ENCODE measurements at regions not wholly inside any gene's neighbourhood (a gene's known extent, or its start where the extent isn't known, plus 50 kb on each side); places are given as distances from the start of the nearest gene placed in this dataset.
A peak's percentile ranks its signal among the peaks of the same experiment; 100 is the strongest.
"Not testable (repeated sequence)": the region's sequence is repeated elsewhere in the genome, so short reads cannot be mapped to it uniquely, and the experiment has no call there.

DNA sequence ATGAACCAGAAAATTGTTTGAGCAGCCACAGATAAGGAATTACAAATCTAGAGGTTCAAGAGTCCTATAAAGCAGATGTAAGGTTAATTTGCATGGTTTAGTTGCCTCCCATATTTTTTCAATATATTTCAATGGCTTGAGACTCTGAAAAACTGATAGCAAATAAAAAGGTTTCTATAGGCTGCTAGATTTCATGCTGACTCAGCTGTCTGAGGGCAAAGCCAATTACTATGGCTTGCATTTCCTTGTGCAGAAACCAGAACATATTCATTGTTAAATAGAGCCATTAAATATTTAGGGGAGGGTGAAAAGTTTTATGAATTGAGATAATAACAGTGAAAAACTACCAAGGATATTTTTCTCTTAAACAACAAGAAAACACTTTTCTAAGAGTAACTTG, 278.1 kb upstream of the CADM2 start:
- no peak for DNase-seq

DNA sequence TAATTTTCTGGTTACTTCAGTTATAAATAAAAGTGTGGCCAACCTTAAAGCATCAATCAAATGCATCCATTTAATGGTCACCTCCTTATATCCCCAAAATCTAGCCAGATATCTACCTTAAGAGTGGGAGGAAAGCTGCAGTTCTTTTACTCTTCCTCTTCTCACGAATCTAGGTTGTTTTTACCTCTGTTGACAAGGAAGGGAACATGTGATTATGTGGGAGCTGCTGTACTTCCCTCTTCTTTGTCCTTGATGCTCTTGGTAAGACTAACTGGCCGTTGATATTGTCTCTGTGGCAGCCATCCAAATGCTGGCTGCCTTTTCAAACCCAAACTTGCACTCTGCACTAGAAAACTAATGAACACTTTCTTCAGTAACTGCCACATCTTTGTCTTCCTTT, 275.3 kb upstream of the CADM2 start:
- peak; percentile 10 for DNase-seq

DNA sequence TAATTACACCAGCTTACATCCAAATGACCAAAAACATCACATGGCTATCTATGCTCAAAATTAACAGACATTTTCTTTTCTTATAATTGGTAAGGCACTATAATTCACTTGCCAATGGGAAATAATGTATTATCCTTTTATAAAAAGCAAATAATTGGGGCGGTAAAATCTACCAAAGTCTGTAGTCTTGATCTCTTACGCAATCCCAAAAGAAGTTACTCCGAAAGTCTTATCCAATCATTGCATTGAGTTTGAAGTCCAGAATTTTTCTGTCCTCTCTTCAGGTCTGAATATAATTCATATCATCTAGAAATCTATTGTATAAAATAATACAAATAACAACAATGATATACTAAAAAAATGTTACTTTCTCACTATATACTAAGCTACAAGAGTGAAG, 273.3 kb upstream of the CADM2 start:
- no peak for DNase-seq

DNA sequence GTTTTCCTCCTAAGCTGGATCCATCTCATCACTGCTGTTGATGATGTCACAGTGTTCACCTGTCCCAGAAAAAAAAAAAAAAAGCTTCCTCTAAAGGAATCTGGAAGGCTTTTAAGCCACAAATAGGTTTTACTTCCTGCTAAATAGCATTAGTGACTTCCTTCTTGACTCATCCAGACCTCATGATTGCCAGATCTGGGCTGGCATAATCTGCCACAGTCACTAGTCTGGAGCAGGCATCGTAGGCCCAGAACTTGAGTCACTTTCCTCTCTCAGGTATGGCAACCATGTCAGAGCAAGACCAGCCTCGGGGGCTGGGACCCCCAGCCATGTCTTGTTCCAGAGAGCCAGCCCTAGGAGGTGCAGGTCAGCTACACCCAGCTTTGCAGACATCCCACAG, 266.5 kb upstream of the CADM2 start:
- no peak for DNase-seq

DNA sequence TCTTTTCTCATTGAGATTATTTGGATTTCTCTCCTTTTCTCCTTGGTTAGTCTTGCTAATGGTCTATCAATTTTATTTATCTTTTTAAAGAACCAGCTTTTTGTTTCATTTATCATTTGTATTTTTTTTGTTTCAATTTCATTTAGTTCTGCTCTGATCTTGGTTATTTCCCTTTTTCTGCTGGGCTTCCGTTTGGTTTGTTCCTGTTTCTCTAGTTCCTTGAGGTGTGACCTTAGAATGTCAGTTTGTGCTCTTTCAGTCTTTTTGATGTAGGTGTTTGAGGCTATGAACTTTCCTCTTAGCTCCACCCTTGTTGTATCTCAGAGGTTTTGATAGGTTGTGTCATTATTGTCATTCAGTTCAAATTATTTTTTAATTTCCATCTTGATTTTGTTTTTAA, 248.5 kb upstream of the CADM2 start:
- not testable (repeated sequence) for DNase-seq

DNA sequence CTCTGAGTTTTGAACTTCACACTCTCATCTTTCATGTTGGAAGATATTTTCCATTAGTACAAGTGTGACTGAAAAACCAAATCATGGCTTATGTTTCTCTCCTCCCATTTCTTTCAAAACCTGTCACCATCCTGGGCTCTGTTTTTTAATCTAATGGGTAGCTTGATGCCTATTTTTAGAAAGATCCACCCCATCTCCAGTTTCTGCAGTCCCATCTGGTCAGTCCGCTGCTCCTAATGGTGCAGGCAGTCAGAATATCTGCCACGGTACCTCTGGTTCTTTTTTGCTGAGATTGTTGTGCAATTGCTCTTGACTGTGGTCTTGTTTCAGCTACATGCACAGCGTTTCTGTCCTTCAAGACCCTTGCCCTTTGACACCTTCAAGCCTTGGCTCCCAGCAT, 240.9 kb upstream of the CADM2 start:
- DNase-seq = no peak

DNA sequence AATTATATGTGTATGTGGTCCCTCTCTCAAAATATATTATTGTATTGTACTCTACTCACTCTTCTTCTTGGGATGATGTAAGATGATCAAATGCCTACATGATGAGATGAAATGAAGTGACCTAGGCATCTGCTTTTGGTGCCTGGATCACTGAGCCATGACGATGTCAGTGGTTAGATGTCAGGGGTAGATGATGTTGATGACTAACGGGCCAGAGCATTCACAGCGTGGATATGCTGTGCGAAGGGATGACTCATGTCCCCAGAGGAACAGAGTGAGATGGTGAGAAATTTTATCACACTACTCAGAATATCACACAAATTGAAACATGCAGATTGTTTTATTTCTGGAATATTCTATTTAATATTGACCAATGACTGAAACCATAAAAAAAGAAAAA, 233.9 kb upstream of the CADM2 start:
- DNase-seq = no peak

DNA sequence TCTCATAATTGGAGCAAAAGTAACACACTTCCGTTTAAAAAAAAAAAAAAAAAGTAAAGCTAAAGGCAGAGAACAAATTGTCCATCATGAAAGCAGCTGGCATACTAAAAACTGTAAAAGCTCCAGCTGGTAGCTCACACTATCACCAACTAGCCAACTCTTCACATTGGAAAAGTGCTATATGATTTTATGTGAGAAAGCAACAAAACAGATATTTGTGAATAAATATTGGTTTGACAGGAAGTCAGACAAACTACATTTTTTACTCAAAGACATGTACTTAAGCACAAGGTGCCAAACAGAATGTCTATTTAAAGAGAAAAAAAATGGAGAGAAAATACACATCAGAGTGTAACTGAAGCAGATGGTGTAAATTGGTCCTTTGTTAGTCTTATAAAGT, 231.2 kb upstream of the CADM2 start:
- DNase-seq = no peak

DNA sequence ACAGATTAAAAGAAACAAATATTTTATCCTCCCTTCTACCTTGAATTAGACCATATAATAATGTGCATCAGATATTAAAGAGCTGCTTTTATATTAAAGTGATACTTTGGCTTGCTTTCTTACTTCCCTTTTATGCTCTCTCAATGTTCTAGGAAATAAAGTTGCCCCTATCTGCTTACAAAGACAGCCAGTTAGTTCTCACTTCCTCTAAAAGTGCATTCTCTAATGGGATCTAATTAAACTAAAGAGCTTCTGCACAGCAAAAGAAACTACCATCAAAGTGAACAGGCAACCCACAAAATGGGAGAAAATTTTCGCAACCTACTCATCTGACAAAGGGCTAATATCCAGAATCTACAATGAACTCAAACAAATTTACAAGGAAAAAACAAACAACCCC, 224.1 kb upstream of the CADM2 start:
- not testable (repeated sequence) for DNase-seq

DNA sequence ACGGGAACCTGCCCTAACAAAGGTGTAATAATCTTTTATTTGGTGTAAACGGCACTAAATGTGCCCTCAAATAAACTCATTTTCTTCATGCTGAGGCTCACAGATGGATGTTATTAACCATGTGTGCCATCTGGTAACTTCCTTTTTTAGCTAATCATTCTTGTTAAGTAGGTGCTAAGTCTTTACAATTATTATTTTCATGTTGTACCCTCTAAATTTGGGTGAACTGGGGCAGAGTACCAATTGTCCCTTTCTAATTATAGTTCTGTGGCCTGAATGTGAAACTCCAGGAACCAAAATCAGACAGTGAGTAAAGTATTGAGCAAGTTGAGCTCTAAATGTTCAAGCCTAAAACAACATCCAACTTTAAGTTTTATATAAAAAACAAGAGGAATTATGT, 220.7 kb upstream of the CADM2 start:
- no peak for DNase-seq

DNA sequence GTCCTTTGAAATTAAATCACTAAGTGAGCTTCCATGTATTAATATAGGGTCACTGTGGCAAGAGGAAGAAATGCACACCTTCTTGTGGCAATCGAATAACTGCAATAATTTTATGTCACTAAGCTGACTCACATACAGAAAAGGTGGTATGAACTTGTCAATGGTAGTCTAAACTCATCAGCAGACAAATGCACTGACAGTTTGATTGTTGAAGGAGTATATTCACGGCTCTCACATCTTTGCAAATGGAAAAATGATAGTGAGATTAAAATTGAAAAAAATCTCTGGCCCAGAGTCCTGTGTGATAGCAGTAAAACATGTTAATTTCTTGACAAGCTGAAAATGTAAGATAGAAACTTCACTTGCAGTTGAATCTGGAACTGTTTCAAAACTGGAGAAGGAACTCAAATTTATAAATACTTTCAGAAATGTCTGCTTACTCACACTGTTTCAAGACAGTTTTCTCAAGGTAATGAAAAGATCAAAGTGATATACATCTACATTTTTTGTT, 215.8 kb upstream of the CADM2 start:
- DNase-seq = no peak

DNA sequence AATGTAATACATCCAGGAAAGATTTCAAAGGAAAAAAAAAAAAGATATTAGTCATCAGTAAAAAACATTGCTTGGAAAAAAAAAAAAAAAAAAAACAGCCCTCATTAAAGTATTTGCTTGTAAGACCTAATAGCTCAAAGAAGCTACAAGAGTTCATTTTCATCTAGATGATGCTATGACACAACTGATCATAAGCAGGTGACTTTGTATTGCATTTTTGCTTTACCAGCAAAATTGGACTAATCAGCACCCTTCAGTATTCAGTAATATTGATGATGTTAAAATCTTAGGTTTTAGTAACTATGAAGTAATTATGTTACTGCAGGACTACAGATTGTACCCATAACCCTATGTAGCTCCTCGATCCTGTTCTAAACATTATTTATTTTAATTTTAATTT, 214.7 kb upstream of the CADM2 start:
- no peak for DNase-seq

DNA sequence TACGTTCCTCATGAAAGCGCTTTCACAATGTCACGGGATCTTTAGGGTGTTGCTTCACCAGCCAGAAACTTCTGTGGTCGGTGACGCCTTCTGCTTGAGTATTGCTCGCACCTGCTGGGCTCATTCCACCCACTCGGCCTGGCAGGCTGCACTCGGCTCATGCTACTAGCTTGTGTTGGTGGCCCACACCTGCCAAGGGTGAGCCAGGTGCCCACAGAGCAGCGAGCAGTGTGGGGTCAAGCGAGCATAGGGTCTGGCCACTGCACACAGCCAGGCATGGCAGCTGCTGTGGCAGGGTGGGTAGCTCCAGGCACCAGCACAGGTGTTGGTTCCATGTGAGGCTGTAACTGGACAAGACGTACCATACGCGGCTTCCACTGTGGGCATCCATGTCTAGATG, 202.9 kb upstream of the CADM2 start:
- no peak for DNase-seq

DNA sequence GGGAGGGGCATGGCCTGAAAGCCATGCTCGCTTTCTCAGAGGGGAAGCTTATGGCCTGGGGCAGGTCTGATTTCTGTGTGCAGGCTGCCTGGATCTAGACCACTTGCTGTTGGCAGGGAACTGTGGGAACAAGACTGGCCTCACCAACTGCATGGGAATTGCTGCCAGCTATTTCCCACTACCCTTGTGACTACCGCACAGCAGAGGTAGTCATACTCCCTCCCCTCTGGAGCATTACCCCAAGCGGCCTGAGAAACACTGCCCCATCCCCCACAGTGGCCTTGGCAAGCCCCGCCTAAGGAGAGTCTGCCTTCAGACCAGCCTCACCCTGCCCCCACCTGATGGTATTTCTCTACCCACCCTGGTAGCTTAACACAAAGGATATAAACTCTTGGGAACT, 199.4 kb upstream of the CADM2 start:
- no peak for DNase-seq

DNA sequence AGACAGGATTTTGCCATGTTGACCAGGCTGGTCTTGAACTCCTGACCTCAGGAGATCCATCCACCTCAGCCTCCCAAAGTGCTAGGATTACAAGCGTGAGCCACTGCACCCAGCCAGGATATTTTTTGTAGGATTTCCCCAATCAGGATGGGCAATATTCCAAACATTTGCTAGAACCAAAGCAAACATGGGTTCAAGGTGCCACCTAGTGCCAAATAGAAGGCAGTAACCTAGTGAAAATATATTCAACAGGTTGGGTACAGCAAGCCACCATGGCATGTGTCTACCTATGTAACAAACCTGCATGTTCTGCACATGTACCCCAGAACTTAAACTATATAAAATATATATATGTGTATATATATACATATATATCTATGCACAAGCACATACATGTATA, 185.9 kb upstream of the CADM2 start:
- DNase-seq = no peak

DNA sequence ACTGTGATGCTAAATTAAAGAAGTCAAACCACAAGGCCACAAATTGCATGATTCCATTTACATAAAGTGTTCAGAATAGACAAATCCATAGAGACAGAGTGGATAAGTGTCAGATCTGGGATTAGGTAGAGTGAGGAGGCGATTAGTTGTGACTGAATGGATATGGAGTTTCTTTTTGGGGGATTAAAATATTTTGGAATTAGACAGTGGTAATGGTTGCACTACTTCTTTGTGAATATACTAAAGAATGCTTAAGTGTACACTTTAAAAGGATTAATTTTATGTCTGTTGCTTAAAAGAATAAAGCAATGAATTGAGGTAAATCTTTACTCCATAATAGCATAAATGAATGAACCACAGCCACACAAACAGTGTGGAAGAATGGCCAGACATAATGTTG, 175.5 kb upstream of the CADM2 start:
- DNase-seq = no peak

DNA sequence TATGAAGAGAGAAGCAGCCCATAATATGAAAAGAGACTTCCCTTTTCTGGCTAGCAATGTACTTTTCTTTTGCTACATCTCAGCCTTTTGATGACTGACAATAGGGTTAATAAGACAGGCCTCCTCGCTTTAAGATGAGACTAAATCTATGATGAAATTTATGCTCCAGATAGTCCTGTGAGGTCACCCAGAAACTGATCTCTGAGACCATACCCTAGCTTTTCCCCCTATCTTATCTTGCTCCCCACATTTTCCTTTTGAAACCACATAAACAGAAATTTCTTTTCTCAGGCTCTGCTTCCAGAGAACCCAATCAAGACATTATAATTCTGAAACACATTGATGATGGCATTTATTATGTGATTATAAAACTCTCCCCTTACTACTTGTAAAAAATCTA, 168.8 kb upstream of the CADM2 start:
- DNase-seq = no peak

DNA sequence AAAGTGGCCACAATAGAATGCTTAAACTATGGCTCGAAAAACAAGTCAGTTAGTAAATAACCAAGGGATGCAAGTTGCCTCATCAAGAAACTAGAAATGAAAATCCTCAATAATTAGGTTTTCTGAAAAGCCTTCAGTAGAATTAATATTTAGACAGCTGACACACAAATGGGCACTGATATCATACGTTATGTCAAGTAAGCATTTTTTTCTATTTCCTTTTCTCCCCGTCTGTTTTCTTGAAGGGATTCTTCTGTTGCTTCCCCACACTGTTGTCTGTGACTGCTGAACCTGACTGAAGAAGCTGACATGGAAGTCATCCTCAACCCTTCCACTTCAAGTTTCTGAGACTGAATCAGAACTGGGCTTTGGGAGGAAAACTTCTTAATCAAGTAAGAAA, 151.8 kb upstream of the CADM2 start:
- DNase-seq = no peak

DNA sequence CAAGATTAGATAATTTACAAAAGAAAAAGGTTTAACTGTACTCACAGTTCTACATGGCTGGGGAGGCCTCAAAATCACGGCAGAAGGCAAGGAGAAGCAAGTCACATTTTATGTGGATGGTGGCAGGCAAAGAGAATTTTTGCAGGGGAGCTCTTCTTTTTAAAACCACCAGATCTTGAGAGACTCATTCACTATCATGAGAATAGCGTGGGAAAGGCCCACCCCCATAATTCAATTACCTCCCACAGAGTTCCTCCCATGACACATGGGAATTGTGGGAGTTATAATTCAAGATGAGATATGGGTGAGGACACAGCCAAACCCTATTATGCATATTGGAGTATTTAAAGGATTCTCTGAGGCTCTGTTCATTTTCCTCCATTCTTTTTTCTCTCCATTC, 138.7 kb upstream of the CADM2 start:
- no peak for DNase-seq

DNA sequence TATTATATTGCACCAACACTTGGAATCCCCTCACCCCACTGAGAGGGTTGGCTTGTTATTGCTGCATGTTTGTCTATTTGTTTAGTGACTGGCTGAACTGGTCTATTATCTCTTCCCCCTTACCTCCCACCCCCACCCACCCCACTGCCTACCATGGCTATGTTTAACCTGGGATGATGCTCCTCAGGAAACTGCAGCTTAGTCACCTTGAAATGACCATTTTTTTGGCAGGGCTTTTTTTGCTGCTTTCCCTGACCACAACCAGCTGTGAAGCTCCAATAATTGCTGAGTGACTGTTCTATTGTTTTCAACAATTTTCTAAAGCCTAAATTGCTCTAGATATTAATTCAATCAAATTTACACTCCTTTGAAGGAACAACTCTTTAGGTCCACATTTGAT, 137.9 kb upstream of the CADM2 start:
- no peak for DNase-seq

DNA sequence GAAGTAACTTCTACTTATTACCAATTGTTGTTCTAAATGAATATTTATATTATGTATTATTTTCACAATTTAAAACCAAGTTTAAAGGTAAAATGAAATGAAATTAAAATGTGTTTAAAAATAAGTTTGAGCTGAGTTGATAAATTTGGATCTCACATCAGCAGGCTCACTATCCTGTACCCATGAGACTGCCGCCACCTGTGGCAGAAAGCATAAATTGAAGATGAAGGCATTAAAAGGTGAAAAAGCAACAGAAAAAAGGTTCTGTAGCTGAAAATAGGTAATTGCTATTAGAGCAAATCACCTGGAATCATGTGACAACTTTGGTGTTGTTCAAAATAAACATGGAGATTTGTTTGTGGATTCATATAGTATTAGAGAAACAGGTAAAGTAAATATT, 133.0 kb upstream of the CADM2 start:
- no peak for DNase-seq

DNA sequence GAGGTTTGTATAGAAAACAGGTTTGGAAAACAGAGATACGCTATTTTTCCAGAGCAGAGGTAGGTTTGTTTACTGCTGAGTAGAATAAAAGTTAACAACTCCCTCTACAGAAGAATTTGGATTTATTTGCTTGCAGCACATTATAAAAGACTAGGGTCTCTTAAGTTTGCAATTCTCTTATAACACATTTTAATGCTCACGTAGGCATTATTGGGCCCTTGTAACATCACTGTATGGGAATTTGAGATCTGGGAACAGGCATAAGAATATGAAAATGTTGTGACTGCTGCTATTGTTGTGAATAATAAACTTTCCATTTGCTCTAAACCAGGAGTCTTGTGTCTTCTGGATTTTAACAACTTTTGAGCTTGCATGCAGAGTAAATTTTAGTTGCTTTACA, 128.3 kb upstream of the CADM2 start:
- DNase-seq = no peak

DNA sequence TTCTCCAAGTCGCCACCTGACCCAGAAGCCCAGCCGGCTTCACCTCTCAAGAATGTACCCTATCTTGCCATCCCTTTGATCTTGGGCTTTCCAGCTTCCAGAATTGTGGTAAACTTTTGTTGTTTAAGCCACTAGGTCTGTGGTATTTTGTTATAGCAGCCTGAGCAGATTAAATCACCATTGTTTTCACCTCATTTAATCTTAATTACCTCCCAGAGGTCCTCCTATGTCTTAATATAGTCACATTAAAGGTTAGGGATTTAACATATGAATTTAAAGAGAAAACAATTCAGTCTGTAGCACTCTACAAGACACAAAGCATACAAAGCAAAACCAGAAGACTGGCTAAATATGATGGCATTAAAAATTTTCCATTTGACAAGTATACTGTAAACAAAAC, 123.4 kb upstream of the CADM2 start:
- no peak for DNase-seq

DNA sequence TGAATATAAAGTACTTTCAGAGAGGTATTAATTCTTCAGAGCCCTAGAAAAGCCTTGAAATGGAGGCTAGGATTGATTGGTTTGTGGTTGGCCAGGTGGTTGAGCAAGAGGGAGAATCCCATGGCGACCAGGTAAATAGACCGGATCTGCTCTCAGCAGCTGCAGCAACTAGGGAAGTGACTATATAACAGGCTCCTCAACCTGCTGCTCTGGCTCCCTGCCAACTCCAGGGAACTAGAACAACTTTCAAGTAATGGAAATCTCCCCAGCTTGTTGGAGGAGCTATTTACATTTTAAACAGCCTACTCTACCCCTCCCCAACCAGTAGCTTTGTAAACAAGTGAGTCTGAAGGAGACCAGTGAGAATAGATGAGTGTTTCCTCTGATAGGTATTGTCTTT, 121.8 kb upstream of the CADM2 start:
- peak; percentile 95 for DNase-seq

DNA sequence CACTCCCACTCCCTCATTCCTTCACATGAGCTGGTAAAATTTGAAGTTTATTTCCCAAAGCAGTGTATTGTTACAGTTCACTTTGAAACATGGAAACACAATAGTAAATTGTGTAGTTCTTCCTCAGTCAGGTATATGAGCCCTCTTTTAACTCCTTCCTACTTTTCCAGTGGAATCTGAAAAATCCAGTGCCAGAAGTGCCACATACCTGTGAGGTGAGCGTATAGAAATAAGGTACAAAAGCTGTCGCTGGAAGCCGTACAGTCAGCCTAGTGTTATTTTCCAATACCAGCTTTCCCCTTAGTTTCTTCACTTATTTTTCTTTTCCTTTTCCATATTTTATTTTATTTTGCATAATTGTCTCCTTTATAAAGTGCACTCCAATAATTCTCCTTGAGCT, 81.7 kb upstream of the CADM2 start:
- no peak for DNase-seq

DNA sequence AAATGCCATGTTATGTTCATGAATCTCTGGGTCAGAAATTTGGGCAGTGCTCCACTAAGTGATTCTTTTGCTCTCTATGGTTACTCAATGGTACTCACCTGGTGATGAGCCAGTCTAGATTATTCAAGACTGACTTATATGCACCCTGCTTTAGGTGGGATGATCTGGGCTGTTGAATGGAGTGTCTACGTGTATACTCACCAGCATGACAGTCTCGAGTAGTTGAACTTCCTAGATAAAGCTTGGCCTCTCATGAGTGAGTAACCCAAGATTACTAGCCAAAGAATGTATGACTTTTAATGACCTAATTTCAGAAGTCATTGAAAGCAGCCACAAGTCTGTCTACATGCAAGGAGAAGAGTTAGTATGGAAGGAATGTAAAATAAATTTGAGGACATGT, 77.5 kb upstream of the CADM2 start:
- DNase-seq = no peak
